GM12878 (cell line): ENCODE measurements at regions not wholly inside any gene's neighbourhood (a gene's known extent, or its start where the extent isn't known, plus 50 kb on each side); places are given as distances from the start of the nearest gene placed in this dataset.

ENCODE experiments used
- BMI1 ChIP-seq: fragments of 450-650 bp; IDR thresholded peaks from 2 replicates; pipeline ENCODE4 v1.6.1; 2016; ENCODE audit warnings: mild to moderate bottlenecking, moderate library complexity, borderline replicate concordance
- BRCA1 ChIP-seq: IDR thresholded peaks from 2 replicates; pipeline ENCODE4 v1.6.1; 2011; ENCODE audit warnings: low read depth, low read length, improper control_type of control experiment
- CTCF ChIP-seq, 3 experiments: IDR thresholded peaks in 2 of 3; conservative IDR thresholded peaks in 1 of 3; 2 replicates each; pipeline ENCODE4 v1.5.1; 2011; ENCODE audit warnings: low read depth in 3 of 3, low read length in 3 of 3, mild to moderate bottlenecking in 3 of 3, control low read depth in 2 of 3, moderate library complexity in 2 of 3, inconsistent platforms in 1 of 3, mixed read lengths in 1 of 3; ENCODE audit not compliant: control insufficient read depth in 2 of 3, insufficient read depth in 1 of 3; ENCODE audit errors: extremely low read depth in 1 of 3
- EP300 ChIP-seq, 2 experiments: fragments of 150-350 bp in 1 of 2; IDR thresholded peaks; 2 replicates each; pipeline ENCODE4 v1.6.1; 2011 to 2012; ENCODE audit warnings: low read depth in 2 of 2, low read length in 2 of 2, borderline replicate concordance in 1 of 2, improper control_type of control experiment in 1 of 2, inconsistent platforms in 1 of 2; ENCODE audit not compliant: control insufficient read depth in 1 of 2
- POLR2A ChIP-seq: IDR thresholded peaks from 2 replicates; pipeline ENCODE4 v1.6.1; 2011; ENCODE audit warnings: low read depth, mild to moderate bottlenecking, low read length
- POLR2AphosphoS2 ChIP-seq: IDR thresholded peaks from 2 replicates; pipeline ENCODE4 v1.6.1; 2011; ENCODE audit warnings: low read depth, mild to moderate bottlenecking, low read length, improper control_type of control experiment, moderate library complexity
- REST ChIP-seq: IDR thresholded peaks from 2 replicates; pipeline ENCODE4 v1.6.1; 2012; ENCODE audit warnings: mild to moderate bottlenecking, low read depth, low read length
- SIN3A ChIP-seq: IDR thresholded peaks from 2 replicates; pipeline ENCODE4 v1.6.1; 2012; ENCODE audit warnings: low read depth, low read length, improper control_type of control experiment
- SUZ12 ChIP-seq: fragments of 200-600 bp; sonication (generic); IDR thresholded peaks from one replicate; pipeline ENCODE4 v1.6.1; 2018; ENCODE audit warnings: antibody characterized with exemption, mild to moderate bottlenecking; ENCODE audit not compliant: unreplicated experiment
- TAF1 ChIP-seq: IDR thresholded peaks from 2 replicates; pipeline ENCODE4 v1.6.1; 2011; ENCODE audit warnings: mild to moderate bottlenecking, low read depth, low read length, borderline replicate concordance
- USF2 ChIP-seq: IDR thresholded peaks from 2 replicates; pipeline ENCODE4 v1.6.1; 2011; ENCODE audit warnings: low read depth, low read length, improper control_type of control experiment, borderline replicate concordance
- ZBTB4 ChIP-seq: fragments of 450-650 bp; formaldehyde crosslinking; IDR thresholded peaks from 2 replicates; pipeline ENCODE4 v1.4.0; 2022; ENCODE audit warnings: mild to moderate bottlenecking, moderate library complexity

GRCh38 chr5:18605186-18605585, 970.9 kb downstream of the TAF11L14 start:
- no peak for TF ChIP-seq EP300 (IDR thresholded peaks at IDR 0.05; ENCODE audit: borderline replicate concordance in 1 of 2, control insufficient read depth in 1 of 2, low read depth in 2 of 2, low read length in 2 of 2)
- TF ChIP-seq BMI1, result no peak
- no peak for TF ChIP-seq CTCF (IDR thresholded peaks at IDR 0.05 in 2 of 3, conservative IDR thresholded peaks at IDR 0.05 in 1 of 3; ENCODE audit: control insufficient read depth in 2 of 3, extremely low read depth in 1 of 3, insufficient read depth in 1 of 3, low read depth in 3 of 3, low read length in 3 of 3)
- no peak for TF ChIP-seq BRCA1
- TF ChIP-seq TAF1, result no peak
- TF ChIP-seq SUZ12, result no peak
- no peak for TF ChIP-seq ZBTB4 (CRISPR knock-in tag)
- TF ChIP-seq SIN3A, result no peak
- TF ChIP-seq POLR2AphosphoS2, result no peak
- TF ChIP-seq USF2, result no peak
- TF ChIP-seq REST, result no peak
- TF ChIP-seq POLR2A, result no peak
